PC-3 (cell line): ENCODE measurements at regions not wholly inside any gene's neighbourhood (a gene's known extent, or its start where the extent isn't known, plus 50 kb on each side); places are given as distances from the start of the nearest gene placed in this dataset.

Source experiments
- CTCF ChIP-seq: fragments of 300-600 bp; sonication (generic); conservative IDR thresholded peaks from 2 replicates; pipeline ENCODE4 v1.5.1; 2017; ENCODE audit warnings: antibody characterized with exemption, low read depth, mild to moderate bottlenecking, low read length
- EZH2 ChIP-seq: fragments of 300-600 bp; sonication (generic); IDR thresholded peaks from one replicate; pipeline ENCODE4 v1.6.1; 2017; ENCODE audit warnings: antibody characterized with exemption, mild to moderate bottlenecking, low read length; ENCODE audit not compliant: unreplicated experiment
- EZH2phosphoT487 ChIP-seq: fragments of 300-600 bp; sonication (generic); IDR thresholded peaks from 2 replicates; pipeline ENCODE4 v1.6.1; 2018; ENCODE audit warnings: mild to moderate bottlenecking, antibody characterized with exemption, low read length, borderline replicate concordance

- TF ChIP-seq CTCF (no peak), EZH2 (no peak), EZH2phosphoT487 (no peak)
Measured at GRCh38 chr9:89963280-89963679, 358.5 kb downstream of the GADD45G start.
